HCT116 (cell line): ENCODE measurements at regions not wholly inside any gene's neighbourhood (a gene's known extent, or its start where the extent isn't known, plus 50 kb on each side); places are given as distances from the start of the nearest gene placed in this dataset.
"Not testable (repeated sequence)": the region's sequence is repeated elsewhere in the genome, so short reads cannot be mapped to it uniquely, and the experiment has no call there.

Source experiments
- ATAC-seq: fragments of 200-7000 bp; cut with Tn5 transposase; 2 replicates; pipeline ENCODE4 v1.9.1; 2020; ENCODE audit warnings: mild to moderate bottlenecking, moderate library complexity
- BruUV-seq: library from RNA; stranded (reverse); fragments of 400-500 nt; replicated peaks from 2 replicates; lab custom pipeline; 2021; lab: Mats Ljungman, UMichigan
- CTCF ChIA-PET: fragments of 300-600 bp; sonication (Branson Sonifier 250); formaldehyde crosslinking; loops from one replicate; lab custom pipeline; 2021; ENCODE audit warnings: antibody characterized with exemption; lab: Charles Lee
- POLR2A ChIA-PET: fragments of 300-600, 350-600 bp; sonication (Branson Sonifier 250); formaldehyde crosslinking; loops from one replicate; lab custom pipeline; 2021; ENCODE audit warnings: antibody characterized with exemption; lab: Charles Lee
- RAD21 ChIA-PET, 2 experiments: fragments of 300-600 bp; sonication (Branson Sonifier 250); formaldehyde crosslinking; loops; one replicate each; lab custom pipeline; 2023; ENCODE audit warnings: low total read pairs in 2 of 2; ENCODE audit not compliant: uncharacterized antibody in 2 of 2, unreplicated experiment in 2 of 2, low non-redundant PET in 1 of 2; lab: Charles Lee
- DNase-seq: peaks from one replicate; pipeline ENCODE4 v3.0.0-alpha.2; 2010; ENCODE audit warnings: low read depth, low spot score
- H2AFZ ChIP-seq: fragments of 200-600 bp; shearing (Covaris generic), sonication (generic); 2 replicates; pipeline ENCODE4 v1.6.1; 2017; ENCODE audit warnings: low read depth, mixed run types, mixed read lengths, antibody characterized with exemption, low read length; ENCODE audit not compliant: poor library complexity, severe bottlenecking
- H3K27ac ChIP-seq: 2 replicates; pipeline ENCODE4 v1.5.1; 2012; ENCODE audit warnings: low read depth, low read length
- H3K27me3 ChIP-seq: fragments of 200-600 bp; sonication (generic); 2 replicates; pipeline ENCODE4 v1.6.1; 2016; ENCODE audit warnings: mixed run types, low read length, mixed read lengths; ENCODE audit not compliant: insufficient read depth
- H3K36me3 ChIP-seq, 2 experiments: fragments of 200-500 bp in 1 of 2; fragments of 200-600 bp in 1 of 2; sonication (Bioruptor generic) in 1 of 2; sonication (generic) in 1 of 2; 2 replicates each; pipeline versions ENCODE4 v1.5.1 to v1.6.1; 2014 to 2016; ENCODE audit warnings: low read length in 2 of 2, inconsistent platforms in 1 of 2, mixed read lengths in 1 of 2, mixed run types in 1 of 2; ENCODE audit not compliant: insufficient read depth in 2 of 2, control insufficient read depth in 1 of 2
- H3K4me1 ChIP-seq, 2 experiments: fragments of 200-600 bp in 1 of 2; sonication (generic) in 1 of 2; 2 replicates each; pipeline versions ENCODE4 v1.5.1 to v1.6.1; 2012 to 2017; ENCODE audit warnings: low read length in 2 of 2, inconsistent platforms in 1 of 2, mild to moderate bottlenecking in 1 of 2, mixed read lengths in 1 of 2, mixed run types in 1 of 2, moderate library complexity in 1 of 2; ENCODE audit not compliant: insufficient read depth in 2 of 2, control insufficient read depth in 1 of 2
- H3K4me2 ChIP-seq: fragments of 200-600 bp; sonication (generic); 2 replicates; pipeline ENCODE4 v1.6.1; 2017; ENCODE audit warnings: mixed run types, low read length, mixed read lengths
- H3K4me3 ChIP-seq, 2 experiments: fragments of 200-600 bp in 1 of 2; sonication (generic) in 1 of 2; replicated peaks in 1 of 2; 2 replicates each; pipeline ENCODE4 v1.5.1; 2011 to 2016; ENCODE audit warnings: low read length in 2 of 2, control low read depth in 1 of 2, low read depth in 1 of 2, mild to moderate bottlenecking in 1 of 2, mixed read lengths in 1 of 2, mixed run types in 1 of 2
- H3K79me2 ChIP-seq: fragments of 200-600 bp; sonication (generic); 2 replicates; pipeline ENCODE4 v1.6.1; 2017; ENCODE audit warnings: mild to moderate bottlenecking, mixed run types, low read length, moderate library complexity, mixed read lengths; ENCODE audit not compliant: insufficient read depth
- H3K9ac ChIP-seq: fragments of 200-600 bp; sonication (generic); 2 replicates; pipeline ENCODE4 v1.6.1; 2016; ENCODE audit warnings: low read length, mixed read lengths
- H3K9me2 ChIP-seq: fragments of 200-600 bp; sonication (generic), shearing (Covaris generic); 2 replicates; pipeline ENCODE4 v1.6.1; 2017; ENCODE audit warnings: mixed run types, mild to moderate bottlenecking, moderate library complexity; ENCODE audit not compliant: insufficient read depth
- H3K9me3 ChIP-seq, 2 experiments: fragments of 200-500 bp in 1 of 2; fragments of 200-600 bp in 1 of 2; sonication (Bioruptor generic) in 1 of 2; sonication (generic) in 1 of 2; 2 replicates each; pipeline ENCODE4 v1.6.1; 2014 to 2017; ENCODE audit warnings: low read length in 2 of 2, mixed read lengths in 2 of 2, inconsistent platforms in 1 of 2, low read depth in 1 of 2, mild to moderate bottlenecking in 1 of 2, mixed run types in 1 of 2, moderate library complexity in 1 of 2; ENCODE audit not compliant: control insufficient read depth in 1 of 2, insufficient read depth in 1 of 2
- H4K20me1 ChIP-seq: fragments of 200-600 bp; sonication (generic), shearing (Covaris generic); 2 replicates; pipeline ENCODE4 v1.6.1; 2017; ENCODE audit warnings: mixed run types, mild to moderate bottlenecking, moderate library complexity; ENCODE audit not compliant: insufficient read depth
- CEBPB ChIP-seq: IDR thresholded peaks from 2 replicates; pipeline ENCODE4 v1.6.1; 2012; ENCODE audit warnings: low read depth
- CTCF ChIP-seq, 3 experiments: fragments of 200-600 bp in 1 of 3; sonication (generic) in 1 of 3; IDR thresholded peaks in 2 of 3; conservative IDR thresholded peaks in 1 of 3; 2 replicates each; pipeline ENCODE4 v1.5.1; 2012 to 2017; ENCODE audit warnings: low read depth in 2 of 3, low read length in 2 of 3, antibody characterized with exemption in 1 of 3, borderline replicate concordance in 1 of 3, control low read depth in 1 of 3, mild to moderate bottlenecking in 1 of 3, mixed read lengths in 1 of 3, mixed run types in 1 of 3, moderate library complexity in 1 of 3; ENCODE audit not compliant: insufficient read depth in 1 of 3
- EGR1 ChIP-seq: IDR thresholded peaks from 2 replicates; pipeline ENCODE4 v1.6.1; 2012; ENCODE audit warnings: low read depth
- ELF1 ChIP-seq: IDR thresholded peaks from 2 replicates; pipeline ENCODE4 v1.6.1; 2012; ENCODE audit warnings: low read depth, borderline replicate concordance
- EZH2 ChIP-seq: fragments of 200-600 bp; sonication (generic); IDR thresholded peaks from 2 replicates; pipeline ENCODE4 v1.6.1; 2017; ENCODE audit warnings: antibody characterized with exemption, mixed run types
- EZH2phosphoT487 ChIP-seq: fragments of 200-600 bp; IDR thresholded peaks from 2 replicates; pipeline ENCODE4 v1.6.1; 2018; ENCODE audit warnings: antibody characterized with exemption, borderline replicate concordance
- FOSL1 ChIP-seq: IDR thresholded peaks from 2 replicates; pipeline ENCODE4 v1.6.1; 2012; ENCODE audit warnings: low read depth
- JUND ChIP-seq: IDR thresholded peaks from 2 replicates; pipeline ENCODE4 v1.6.1; 2012
- POLR2AphosphoS5 ChIP-seq: IDR thresholded peaks from 2 replicates; pipeline ENCODE4 v1.6.1; 2011; ENCODE audit warnings: mild to moderate bottlenecking, low read depth, low read length, moderate library complexity
- RAD21 ChIP-seq: IDR thresholded peaks from 2 replicates; pipeline ENCODE4 v1.6.1; 2012; ENCODE audit warnings: low read depth, mild to moderate bottlenecking
- SIN3A ChIP-seq: IDR thresholded peaks from 2 replicates; pipeline ENCODE4 v1.6.1; 2012; ENCODE audit warnings: low read depth
- SP1 ChIP-seq: IDR thresholded peaks from 2 replicates; pipeline ENCODE4 v1.6.1; 2012; ENCODE audit warnings: low read depth
- SRF ChIP-seq: IDR thresholded peaks from 2 replicates; pipeline ENCODE4 v1.6.1; 2012; ENCODE audit warnings: low read depth
- ZFX ChIP-seq: fragments of 450-650 bp; IDR thresholded peaks from 2 replicates; pipeline ENCODE4 v1.6.1; 2017
- intact Hi-C: fragments of 100-400 bp; cut with micrococcal nuclease; formaldehyde crosslinking; loops from 2 replicates; pipeline ENCODE4 v1.10.0; 2022

- POLR2A ChIA-PET: no interaction called here
- intact Hi-C loops: no loop called here
- Histone ChIP-seq H3K4me2 (no peak overlapping the region), H3K9ac (no peak overlapping the region), H3K36me3 (no peaks in the 10 kb centered on the region), H3K79me2 (no peaks in the 10 kb centered on the region), H3K4me1 (peaks cover 0 to 4% of the 10 kb centered on the region in 2 experiments; a peak in 1 of 4 replicates), H4K20me1 (no peaks in the 10 kb centered on the region), H3K9me3 (no peaks in the 10 kb centered on the region), H3K9me2 (no peaks in the 10 kb centered on the region), H3K4me3 (no peak overlapping the region), H3K27me3 (no peaks in the 10 kb centered on the region), H2AFZ (no peak overlapping the region), H3K27ac (no peak overlapping the region)
- TF ChIP-seq ZFX: no peak
- no peak for TF ChIP-seq SIN3A
- TF ChIP-seq SRF: no peak
- no peak for TF ChIP-seq EGR1
- no peak for TF ChIP-seq EZH2phosphoT487
- TF ChIP-seq RAD21: no peak
- TF ChIP-seq EZH2: no peak
- TF ChIP-seq ELF1: no peak
- no peak for TF ChIP-seq CEBPB
- TF ChIP-seq SP1: no peak
- TF ChIP-seq CTCF (IDR thresholded peaks at IDR 0.05 in 2 of 3, conservative IDR thresholded peaks at IDR 0.05 in 1 of 3; ENCODE audit: borderline replicate concordance in 1 of 3, insufficient read depth in 1 of 3, low read depth in 2 of 3, low read length in 2 of 3): no peak
- TF ChIP-seq JUND: no peak
- CTCF ChIA-PET: no interaction called here
- DNase-seq (no peak), ATAC-seq (no peak)
- RAD21 ChIA-PET: no interaction called here
- BruUV-seq: no TSS peak
Measured at GRCh38 chr3:177460047-177460446, 262.8 kb upstream of the TBL1XR1 start.

GRCh38 chr3:177461765-177462164, 264.5 kb upstream of the TBL1XR1 start:
- Histone ChIP-seq H3K9me2 (no peaks in the 10 kb centered on the region), H3K4me1 (peaks cover 0 to 4% of the 10 kb centered on the region in 2 experiments; a peak in 1 of 4 replicates), H3K9me3 (no peaks in the 10 kb centered on the region), H4K20me1 (no peaks in the 10 kb centered on the region)
- ChIA-PET RAD21 (no interaction called here), POLR2A (no interaction called here)
- ATAC-seq: no peak
- TF ChIP-seq POLR2AphosphoS5 (no peak), SIN3A (no peak), FOSL1 (no peak)
- TF ChIP-seq, all 23 proteins: peak for 0
- Histone ChIP-seq H3K27me3 (no peaks in the 10 kb centered on the region), H3K79me2 (no peaks in the 10 kb centered on the region), H3K9ac (no peak overlapping the region), H3K27ac (no peak overlapping the region), H3K4me3 (no peak overlapping the region), H3K4me2 (no peak overlapping the region), H2AFZ (no peak overlapping the region), H3K36me3 (no peaks in the 10 kb centered on the region)
- BruUV-seq: no TSS peak
- CTCF ChIA-PET: no interaction called here
- intact Hi-C loops: no loop called here
- DNase-seq: no peak

- BruUV-seq, CTCF ChIA-PET, H3K9ac ChIP-seq, H3K4me1 ChIP-seq, DNase-seq, H3K27ac ChIP-seq, H2AFZ ChIP-seq, intact Hi-C loops, RAD21 ChIA-PET, ATAC-seq, H4K20me1 ChIP-seq, H3K27me3 ChIP-seq, H3K9me2 ChIP-seq, H3K79me2 ChIP-seq, POLR2A ChIA-PET, H3K4me2 ChIP-seq, H3K9me3 ChIP-seq, H3K36me3 ChIP-seq, H3K4me3 ChIP-seq: not testable (repeated sequence)
Measured at GRCh38 chr3:177463341-177463740, 266.1 kb upstream of the TBL1XR1 start.
